Tongue (tissue), 1 donor: ENCODE measurements at regions not wholly inside any gene's neighbourhood (a gene's known extent, or its start where the extent isn't known, plus 50 kb on each side); places are given as distances from the start of the nearest gene placed in this dataset.

Experiments used
- DNase-seq: peaks from one replicate; pipeline ENCODE4 v3.0.0-alpha.2; 2015

DNA sequence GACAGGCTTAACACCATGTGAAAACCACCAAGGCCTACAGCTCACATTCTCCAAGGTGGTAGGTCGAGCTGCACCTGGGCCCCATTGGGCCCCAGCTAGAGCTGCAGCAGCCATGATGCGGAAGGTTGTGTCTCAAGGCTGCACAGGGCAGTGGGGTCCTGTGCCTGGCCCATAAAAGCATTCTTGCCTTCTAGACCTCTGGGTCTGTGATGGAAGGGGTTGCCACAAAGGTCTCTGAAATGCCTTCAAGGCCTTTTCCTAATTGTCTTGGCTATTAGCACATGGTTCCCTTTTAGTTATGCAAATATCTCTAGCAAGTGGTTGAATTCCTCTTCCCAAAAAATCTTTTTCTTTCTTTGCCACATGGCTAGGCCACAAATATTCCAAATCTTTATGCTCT, 52.5 kb upstream of the C11orf58 start:
- no peak for DNase-seq

GRCh38 chr11:16678466-16679116, 59.9 kb upstream of the C11orf58 start:
- DNase-seq = no peak

GRCh38 chr11:16669799-16670415, 68.5 kb upstream of the C11orf58 start:
- no peak for DNase-seq

DNA sequence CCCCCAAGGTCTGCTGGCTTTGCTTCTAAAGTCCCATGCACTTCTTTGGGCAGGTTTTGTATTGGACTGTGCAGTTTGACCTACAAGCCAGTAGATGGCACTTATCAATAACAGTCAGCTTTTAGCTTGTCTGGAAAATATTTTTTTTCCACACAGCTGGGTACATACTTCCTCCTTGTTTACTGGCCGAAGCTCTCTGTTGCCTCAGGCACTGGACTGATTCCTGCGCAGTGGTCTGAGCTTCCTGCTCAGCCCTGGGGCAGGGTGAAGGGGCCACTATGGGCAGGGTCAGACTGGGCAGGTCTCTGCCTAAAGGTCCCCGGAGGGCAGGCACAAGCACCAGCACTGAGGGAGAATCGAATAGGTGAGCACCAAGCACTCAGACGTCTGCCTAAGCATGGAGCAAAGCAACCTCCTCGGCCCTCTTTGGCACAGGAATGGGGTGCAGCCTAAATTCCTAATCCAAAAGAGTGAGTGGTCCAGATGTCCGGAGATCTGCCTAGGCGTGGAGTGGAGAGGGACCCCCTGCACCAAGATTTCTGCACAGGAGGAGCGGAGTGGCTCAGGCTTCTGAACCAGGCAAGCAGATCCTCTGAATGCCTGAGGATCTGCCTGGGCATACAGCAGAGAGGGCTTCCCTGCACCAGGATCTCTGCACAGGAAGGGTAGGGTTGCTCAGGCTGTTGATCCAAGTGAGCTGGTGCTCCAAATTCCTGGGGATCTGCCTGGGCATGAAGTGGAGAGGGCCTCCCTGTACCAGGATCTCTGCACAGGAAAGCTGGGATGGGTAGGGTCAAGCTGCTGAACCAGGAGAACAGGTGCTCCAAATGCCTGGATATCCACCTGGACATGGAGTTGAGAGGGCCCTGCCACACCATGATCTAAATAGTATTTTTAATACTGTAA, 105.9 kb upstream of the C11orf58 start:
- DNase-seq = no peak

GRCh38 chr11:16630651-16631050, 107.8 kb upstream of the C11orf58 start:
- no peak for DNase-seq

DNA sequence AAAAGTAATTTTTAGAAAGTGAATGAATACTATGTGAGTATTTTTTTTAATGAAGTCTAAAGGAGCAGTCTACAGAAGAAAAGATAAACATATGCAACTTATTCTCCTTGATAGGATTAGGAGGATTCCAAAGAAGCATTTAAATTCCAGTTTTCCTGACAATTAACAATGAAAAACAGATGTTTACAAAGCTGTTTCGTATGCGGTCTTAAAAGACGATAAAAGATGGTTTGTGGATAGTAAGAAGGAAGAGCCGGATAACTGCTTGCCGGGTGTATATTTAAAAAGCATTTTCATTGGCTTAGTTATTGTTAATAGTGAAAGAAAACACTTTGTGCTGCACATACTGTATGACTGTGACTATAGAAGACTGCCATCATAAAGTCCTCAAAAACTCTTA, 120.0 kb upstream of the C11orf58 start:
- no peak for DNase-seq

DNA sequence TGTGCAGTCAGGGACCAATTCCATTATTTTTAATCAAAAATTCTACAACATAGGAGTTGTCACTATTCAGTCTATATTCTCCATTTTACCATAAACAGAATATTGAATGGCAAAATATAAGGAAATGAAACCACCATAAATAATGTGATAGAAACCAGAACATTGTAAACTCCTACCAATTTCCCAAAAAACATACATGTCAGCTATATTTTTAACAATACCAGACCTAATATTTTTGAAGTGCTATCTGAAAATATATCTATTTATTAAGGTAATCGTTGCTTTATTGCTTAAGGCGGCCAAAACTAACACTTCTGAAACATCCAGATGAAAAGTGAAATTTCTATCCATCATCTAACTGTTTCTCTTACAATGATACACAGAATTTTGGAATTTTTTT, 123.0 kb upstream of the C11orf58 start:
- DNase-seq = no peak

DNA sequence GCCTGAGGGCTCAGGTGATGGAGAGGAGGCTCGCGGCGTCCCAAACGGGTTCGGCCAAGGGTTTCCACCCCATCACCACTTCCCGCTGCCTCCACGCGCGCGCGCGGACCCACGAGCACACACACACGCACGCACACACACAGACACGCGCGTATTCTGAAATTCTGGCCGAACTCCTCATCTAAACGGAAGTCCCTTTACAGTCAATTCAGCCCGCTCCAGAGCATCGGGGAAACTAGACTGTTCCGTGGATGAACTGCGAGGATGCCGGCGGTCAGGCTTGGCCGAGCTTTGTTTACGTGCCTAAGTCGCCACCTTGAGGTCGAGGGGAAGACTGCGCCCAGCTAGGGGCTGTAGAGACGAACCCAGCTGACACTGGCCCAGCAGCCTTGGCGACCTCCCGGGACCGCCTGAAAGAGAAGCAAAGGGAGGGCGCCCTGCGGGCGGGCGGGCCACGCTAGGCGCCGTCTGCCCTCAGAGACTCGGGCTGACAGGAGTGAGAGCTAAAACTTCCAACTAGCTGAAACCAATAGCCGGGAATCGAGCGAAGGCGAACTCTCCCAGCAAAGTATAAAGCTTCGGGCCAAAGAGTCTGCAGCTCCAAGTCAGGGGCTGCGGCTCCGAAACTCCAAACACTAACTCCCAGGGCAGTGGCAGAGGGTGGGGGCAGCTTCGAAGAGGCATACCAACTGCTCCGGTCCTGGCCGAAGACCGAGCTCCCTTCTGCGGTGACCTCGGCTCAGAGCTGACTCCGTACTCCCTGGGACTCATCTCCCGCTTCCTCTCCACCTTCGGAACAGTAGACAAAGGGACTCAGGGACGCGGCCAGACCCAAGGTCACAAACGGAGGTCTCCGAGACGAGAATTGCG, 124.7 kb upstream of the C11orf58 start:
- peak; percentile 97 for DNase-seq

GRCh38 chr11:16613262-16613511, 125.3 kb upstream of the C11orf58 start:
- no peak for DNase-seq

GRCh38 chr11:16612566-16613261, 125.7 kb upstream of the C11orf58 start:
- DNase-seq = peak; percentile 78

DNA sequence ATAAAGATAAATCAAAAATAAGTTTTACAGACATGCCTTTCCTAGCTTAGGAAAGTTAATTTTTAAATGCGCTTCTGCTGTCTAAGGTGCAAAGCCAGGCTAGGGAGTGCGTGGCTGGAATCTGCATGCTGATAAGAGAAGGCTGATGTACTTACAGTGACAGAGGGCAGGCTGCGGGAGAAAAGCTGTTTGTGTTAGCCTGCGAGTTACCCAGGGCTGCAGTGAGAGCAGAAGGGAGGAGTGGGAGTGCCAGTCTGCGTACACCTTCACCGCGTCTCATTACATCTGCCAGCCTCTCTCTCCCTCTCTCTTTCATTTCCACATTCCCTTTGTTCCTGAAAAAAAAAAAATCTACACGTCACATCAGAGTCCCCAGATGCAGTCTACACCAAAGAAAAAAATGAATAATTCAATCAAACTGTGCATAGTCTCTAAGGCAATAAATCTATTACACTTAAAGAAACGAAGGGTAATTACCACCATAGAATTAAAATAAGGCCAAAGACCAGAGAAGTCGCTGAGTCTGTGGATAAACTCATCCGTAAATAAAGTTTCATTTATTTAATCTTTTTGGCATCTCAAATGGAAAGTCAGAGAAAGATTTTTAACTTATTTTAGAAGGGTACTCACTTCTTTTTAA, 126.4 kb upstream of the C11orf58 start:
- peak; percentile 61 for DNase-seq

- DNase-seq = peak; percentile 38
These were observed 127.0 kb upstream of the C11orf58 start for GRCh38 chr11:16611401-16611921.

GRCh38 chr11:16610738-16611388, 127.6 kb upstream of the C11orf58 start:
- peak; percentile 35 for DNase-seq

DNA sequence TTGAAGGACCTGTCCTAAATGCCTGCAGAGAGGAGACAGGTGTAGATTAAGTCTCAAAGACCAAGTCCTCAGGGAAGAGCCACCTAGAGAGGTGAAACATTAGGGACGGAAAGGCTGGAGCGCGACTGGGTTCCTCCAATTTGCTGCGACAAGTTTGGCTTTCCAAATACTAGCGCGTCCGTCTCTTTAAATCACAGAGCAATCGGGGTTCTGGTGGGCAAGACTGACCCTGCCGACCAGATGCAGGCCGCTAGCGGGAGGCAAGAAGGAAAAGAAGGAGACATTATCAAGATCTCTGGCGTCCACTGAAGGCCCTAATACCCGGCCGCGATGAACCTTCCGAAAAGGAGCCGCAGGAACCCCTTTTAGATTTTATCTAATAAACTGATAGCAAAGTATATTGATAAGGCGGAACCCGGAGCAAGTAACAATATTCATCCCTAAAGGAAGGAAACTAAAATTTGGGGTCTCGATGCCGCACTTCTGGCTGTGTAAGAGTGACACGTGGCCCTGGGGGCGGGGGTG, 128.2 kb upstream of the C11orf58 start:
- DNase-seq = no peak

GRCh38 chr11:16609769-16610168, 128.7 kb upstream of the C11orf58 start:
- no peak for DNase-seq

GRCh38 chr11:16607675-16608644, 130.5 kb upstream of the C11orf58 start:
- peak; percentile 95 for DNase-seq

DNA sequence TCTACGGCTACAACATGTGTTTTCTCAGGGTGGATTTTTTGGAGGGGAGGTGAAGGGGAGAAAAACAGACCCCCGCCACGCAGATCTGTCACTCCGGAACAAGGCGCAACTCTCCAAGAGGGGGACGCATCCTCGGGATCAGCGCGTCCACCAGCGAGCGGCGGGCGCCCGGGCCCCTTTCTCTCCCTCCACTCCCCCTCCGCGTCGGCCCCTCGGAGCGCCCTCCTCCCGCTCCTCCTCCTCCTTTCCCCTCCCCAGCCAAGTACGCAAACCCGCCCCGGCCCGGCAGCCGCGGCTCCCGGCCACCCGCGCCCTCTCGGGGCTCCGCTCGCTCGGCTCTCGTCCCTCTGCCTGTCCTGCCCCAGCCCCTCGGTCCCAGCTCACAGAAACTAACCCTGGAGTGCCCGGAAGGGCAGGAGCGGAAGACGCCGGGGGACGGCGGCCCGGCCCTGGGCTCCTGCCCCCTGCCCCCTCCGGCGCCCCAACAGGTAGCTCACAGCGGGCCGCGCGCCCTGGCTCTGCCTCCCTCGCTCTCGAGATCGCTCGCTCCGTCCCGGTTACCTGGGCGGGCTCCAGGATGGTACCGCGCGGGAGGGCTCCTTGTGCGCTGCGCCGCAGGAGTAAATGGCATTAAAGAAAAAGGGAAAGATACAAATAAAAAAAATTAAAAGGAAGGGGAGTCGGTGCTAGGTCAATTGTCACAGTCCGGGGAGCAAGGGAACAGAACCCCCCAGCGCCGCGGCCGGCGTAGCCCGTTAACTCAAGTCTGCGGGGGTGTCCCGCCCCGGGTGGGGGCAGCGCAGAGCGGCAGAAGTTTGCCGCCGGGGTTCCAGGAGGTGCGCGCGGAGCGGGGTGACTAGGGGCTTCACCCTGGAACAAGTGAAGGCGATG, 131.4 kb upstream of the C11orf58 start:
- DNase-seq = peak; percentile 87
